ENCODE measurements at regions not wholly inside any gene's neighbourhood (a gene's known extent, or its start where the extent isn't known, plus 50 kb on each side); places are given as distances from the start of the nearest gene placed in this dataset.

GRCh38 chr10:71159892-71160291 lies 52.5 kb upstream of the UNC5B start (continued):
- TF ChIP-seq ZNF395 (CRISPR knock-in tag; IDR thresholded peaks at IDR 0.05) (0 out of 2 replicates have a peak, but pooled peaks have one; percentile 28), RUNX1 (IDR thresholded peaks at IDR 0.05; ENCODE audit: low read depth) (no peak), EHMT2 (IDR thresholded peaks at IDR 0.05) (no peak), KLF16 (IDR thresholded peaks at IDR 0.05) (peak; percentile 43; the same call in 1 of the 2 replicates), ZKSCAN8 (CRISPR knock-in tag; IDR thresholded peaks at IDR 0.05) (peak; percentile 70; the same call in 1 of the 2 replicates), ZNF830 (CRISPR knock-in tag; IDR thresholded peaks at IDR 0.05) (no peak), GTF2F1 (IDR thresholded peaks at IDR 0.05; ENCODE audit: low read depth, low read length) (no peak), ARNT (IDR thresholded peaks at IDR 0.05) (no peak), ZBTB9 (CRISPR knock-in tag; IDR thresholded peaks at IDR 0.05) (no peak), MITF (IDR thresholded peaks at IDR 0.05) (no peak), MXD1 (CRISPR knock-in tag; IDR thresholded peaks at IDR 0.05; ENCODE audit: borderline replicate concordance, poor library complexity, severe bottlenecking) (no peak), EP300 (IDR thresholded peaks at IDR 0.05; ENCODE audit: low read length) (peak; percentile 46), USF2 (CRISPR knock-in tag; IDR thresholded peaks at IDR 0.05) (peak; percentile 66), TBL1XR1 (IDR thresholded peaks at IDR 0.05; ENCODE audit: low read length in 2 of 2) (no peak), ZNF655 (CRISPR knock-in tag; IDR thresholded peaks at IDR 0.05) (no peak), ATF3 (IDR thresholded peaks at IDR 0.05) (peak; percentile 59; the same call in 1 of the 2 replicates), ATF3 (CRISPR knock-in tag; conservative IDR thresholded peaks at IDR 0.05) (no peak), TOE1 (IDR thresholded peaks at IDR 0.05; ENCODE audit: borderline replicate concordance) (peak; percentile 79; the same call in 1 of the 2 replicates), TOE1 (CRISPR knock-in tag; IDR thresholded peaks at IDR 0.05; ENCODE audit: borderline replicate concordance, low read depth) (no peak), SIN3B (IDR thresholded peaks at IDR 0.05; ENCODE audit: low read depth) (no peak), ZNF384 (IDR thresholded peaks at IDR 0.05; ENCODE audit: low read depth, low read length) (no peak), HIVEP1 (CRISPR knock-in tag; IDR thresholded peaks at IDR 0.05) (0 out of 2 replicates have a peak, but pooled peaks have one; percentile 25), DIDO1 (tag; IDR thresholded peaks at IDR 0.05; ENCODE audit: low read depth) (no peak)

Data from K562 (cell line).